Activated T-cell treated with anti-CD3 and anti-CD28 coated beads, Interleukin-2, amount 50 U/mL, for 1 hour (primary cell): ENCODE measurements at regions not wholly inside any gene's neighbourhood (a gene's known extent, or its start where the extent isn't known, plus 50 kb on each side); places are given as distances from the start of the nearest gene placed in this dataset.

ENCODE experiments used
- DNase-seq: peaks from one replicate; pipeline ENCODE4 v3.0.0-alpha.2; 2020

- no peak for DNase-seq
Observed at GRCh38 chr16:11447272-11447671, 102.0 kb downstream of the RMI2 start.

DNA sequence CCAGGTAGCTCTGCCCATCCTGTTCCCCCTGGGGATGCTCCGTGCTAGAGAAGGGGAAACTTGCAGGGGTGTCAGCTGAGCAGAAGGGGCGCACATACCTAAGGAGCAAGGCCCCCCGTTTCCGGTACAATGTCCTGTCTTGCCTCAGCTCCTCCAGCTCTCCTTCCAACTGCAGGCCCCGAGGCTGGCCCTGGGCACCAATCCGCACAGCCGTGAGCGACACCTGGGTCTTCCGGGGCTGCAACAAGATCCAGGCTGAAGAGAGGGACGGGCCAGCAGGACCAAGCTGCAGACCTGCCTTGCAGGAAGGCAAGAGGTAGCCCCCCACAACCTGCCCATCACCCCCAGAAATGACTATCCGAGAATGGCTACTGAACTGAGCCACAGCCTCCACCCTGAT is 102.6 kb downstream of the RMI2 start:
- no peak for DNase-seq

DNA sequence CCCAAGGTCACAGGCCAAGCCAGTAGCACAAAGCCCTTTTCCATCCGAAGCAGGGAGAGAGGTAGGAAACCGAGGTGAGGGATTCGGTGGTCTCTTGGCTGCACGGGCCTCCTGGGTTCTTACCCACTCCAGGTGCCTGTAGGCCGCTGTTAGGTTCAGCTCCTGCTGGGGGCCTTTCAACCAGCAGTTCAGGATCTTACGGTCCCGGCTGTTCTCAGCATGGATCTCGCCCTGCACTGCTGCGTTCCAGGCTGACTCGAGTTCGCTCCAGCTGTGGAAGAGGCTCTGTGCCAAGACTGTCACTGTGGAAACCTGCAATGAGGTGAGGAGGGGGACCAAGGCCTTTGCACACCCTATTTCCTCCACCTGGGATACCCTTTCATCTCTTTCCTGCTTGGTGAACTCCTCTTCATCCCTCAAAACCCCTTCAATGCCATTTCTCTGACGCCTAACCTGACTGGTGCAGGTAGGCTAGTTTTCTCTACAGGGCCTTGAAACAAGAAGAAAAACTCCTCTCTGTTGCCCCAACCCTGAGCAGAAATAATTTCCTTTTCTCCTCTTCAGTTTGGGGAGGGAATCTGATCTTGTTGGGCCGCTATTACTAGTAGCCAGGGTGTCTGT is 103.6 kb downstream of the RMI2 start:
- no peak for DNase-seq

DNA sequence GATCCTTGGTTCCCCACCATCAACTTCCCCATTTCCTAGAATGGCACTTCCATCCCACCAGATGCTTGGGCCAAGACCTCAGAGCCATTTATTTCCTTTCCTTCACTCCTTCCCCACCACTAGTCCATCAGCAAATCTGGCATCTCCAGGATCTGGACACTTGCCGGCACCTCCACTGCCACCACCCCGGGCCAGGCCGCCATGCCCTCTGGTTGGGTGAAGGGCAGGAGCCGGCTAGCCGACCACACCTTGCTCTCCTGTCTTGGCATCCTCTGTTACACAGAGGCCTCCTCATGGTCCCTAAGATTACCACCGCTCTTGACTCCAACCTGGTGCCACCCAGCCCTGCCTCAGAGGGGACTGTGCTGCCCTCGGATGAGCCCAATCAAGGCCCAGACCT is 104.5 kb downstream of the RMI2 start:
- DNase-seq = no peak

GRCh38 chr16:11450136-11450535 is 104.9 kb downstream of the RMI2 start:
- DNase-seq = no peak

GRCh38 chr16:11452298-11452697 is 107.0 kb downstream of the RMI2 start:
- DNase-seq = no peak

DNA sequence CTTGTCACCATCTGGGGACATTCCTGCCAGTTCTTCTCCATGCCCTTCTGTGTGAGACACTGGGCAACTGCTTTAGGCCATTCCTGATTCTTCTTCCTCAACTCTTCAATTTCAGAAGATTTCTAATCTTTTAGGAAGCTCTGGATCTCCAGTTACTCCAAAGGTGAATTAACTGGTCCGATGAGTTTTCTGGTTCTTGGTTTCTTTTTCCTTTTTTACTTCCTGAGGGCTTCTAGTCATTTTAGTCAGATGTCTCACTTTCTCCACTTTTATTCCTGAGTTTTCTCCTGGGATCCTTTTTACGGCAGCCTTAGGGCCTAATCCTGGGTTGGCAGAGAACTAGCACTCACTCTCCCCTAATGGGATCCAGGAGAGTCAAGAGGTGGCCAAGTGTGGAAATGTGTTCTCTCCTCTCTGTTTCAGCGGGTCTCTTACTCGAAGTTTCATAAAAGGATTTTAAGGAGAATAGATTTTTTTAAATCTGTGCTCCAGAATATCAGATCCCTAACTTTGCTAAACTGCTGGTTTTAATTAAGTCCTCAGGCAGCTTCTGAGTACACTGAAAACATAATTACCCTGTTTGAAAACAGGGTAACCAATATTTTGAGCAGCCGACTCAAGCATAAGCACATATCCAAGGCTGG is 107.6 kb downstream of the RMI2 start:
- no peak for DNase-seq

DNA sequence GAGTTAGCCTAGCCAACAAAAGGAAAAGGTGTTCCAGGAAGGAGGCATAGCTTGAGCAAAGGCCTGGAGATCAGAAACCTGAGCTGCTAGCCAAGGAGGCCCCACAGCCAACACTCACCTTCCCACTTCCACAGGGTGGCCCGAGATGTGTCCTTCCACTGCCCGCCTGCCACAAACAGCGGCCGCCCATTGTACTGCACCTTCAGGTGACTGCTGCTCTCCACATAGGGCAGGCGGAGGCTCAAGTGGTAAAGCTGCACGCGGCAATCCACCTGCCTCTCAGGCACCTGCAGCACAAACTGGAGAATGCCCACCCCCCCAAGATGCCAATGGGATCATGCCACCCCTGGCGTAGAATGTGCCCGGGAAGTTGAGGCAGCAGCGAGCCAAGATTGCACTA is 111.5 kb downstream of the RMI2 start:
- no peak for DNase-seq

GRCh38 chr16:11459722-11460121 is 114.5 kb downstream of the RMI2 start:
- DNase-seq = no peak

DNA sequence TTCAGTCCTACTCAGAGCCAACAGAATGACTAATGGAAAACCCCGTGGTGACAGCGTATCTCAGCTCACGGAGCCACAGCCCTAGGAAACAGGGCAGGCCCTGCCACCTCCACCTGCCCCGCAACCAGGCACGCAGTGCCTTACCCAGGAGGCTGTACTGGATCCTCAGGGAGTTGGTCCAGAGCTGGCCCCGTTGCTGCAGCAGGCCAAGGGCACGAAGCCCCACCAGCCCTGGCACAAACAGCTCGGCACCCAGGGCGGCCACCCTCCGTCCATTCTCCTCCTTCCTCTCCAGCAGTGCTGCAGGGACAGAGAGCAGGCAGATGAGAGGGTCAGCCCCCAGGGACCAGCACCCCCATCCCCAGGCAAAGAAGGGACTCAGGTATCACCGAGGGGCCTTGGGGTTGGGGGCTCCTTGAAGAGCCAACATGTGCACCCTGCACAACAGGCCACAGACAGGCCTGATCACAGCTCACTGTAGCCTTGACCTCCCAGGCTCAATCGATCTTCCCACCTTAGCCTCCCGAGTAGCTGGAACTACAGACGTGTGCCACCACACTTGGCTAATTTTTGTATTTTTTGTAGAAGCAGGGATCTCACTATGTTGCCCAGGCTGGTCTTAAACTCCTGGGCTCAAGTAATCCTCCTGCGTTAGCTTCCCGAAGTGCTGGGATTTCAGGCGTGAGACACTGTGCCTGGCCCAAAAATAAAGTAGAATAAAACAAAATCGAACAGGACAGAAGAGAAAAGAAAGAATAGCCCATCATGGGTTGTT is 115.7 kb downstream of the RMI2 start:
- no peak for DNase-seq

- no peak for DNase-seq
Observed at GRCh38 chr16:11461595-11461990, 116.3 kb downstream of the RMI2 start.

GRCh38 chr16:11462036-11462435 is 116.8 kb downstream of the RMI2 start:
- DNase-seq = no peak

GRCh38 chr16:11462861-11463260 is 117.6 kb downstream of the RMI2 start:
- DNase-seq = no peak

DNA sequence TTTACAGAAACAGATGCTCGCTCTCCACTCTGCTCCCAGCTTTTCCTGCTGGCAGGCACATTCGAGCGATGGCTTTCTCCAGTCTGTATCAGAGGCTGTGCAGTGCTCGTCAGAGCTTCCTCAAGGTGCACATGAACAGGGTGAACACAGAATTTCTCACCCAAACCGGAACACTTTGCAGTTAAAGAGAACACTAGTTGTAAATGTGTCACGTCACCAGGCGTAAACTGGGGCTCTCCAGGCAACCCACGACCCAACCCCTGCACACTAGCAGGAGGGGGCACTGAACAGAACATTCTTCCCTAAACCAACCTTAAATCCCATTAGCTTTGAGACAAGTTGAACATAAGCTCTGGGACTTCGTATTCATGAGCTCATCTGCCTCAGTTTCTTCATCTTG is 119.0 kb downstream of the RMI2 start:
- no peak for DNase-seq

- DNase-seq = no peak
Observed at GRCh38 chr16:11465675-11466074, 120.4 kb downstream of the RMI2 start.

DNA sequence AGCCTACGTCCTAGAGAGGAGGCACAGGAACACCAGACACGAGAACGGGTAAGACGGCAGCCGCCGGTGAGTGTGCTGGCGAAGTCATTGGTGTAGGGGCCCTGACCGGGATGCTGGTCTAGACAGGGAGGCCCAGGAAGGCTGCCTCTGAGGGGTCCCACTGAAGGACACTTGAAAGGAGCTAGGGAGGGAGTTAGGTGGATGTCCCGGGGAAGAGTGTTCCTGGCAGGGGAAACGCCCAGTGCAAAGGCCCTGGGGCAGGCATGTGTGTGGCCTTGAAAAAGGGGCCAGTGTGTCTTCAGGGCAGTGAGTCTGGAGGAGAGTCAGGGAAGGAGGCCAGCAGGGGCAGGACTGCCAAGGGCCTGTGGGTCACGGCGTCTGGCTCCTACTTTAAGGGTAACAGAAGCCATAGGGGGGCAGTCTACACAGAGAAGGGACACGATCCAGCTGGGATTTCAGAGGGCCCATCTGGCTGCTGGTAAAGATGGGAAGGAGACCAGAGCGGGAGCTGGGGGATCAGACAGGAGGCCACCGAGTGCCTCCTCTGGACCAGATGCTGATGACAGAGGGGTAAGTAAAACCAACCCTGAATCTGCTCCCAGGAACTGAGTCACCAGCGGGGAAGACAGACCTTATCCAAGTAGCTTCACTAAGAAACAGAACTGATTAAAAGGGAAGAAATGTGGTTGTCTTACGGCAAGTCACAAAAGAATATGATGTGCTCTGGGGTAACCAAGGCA is 115.9 kb downstream of the LITAF start:
- DNase-seq = no peak

GRCh38 chr16:11471548-11471947 is 115.2 kb downstream of the LITAF start:
- no peak for DNase-seq

GRCh38 chr16:11472410-11472809 is 114.3 kb downstream of the LITAF start:
- no peak for DNase-seq

DNA sequence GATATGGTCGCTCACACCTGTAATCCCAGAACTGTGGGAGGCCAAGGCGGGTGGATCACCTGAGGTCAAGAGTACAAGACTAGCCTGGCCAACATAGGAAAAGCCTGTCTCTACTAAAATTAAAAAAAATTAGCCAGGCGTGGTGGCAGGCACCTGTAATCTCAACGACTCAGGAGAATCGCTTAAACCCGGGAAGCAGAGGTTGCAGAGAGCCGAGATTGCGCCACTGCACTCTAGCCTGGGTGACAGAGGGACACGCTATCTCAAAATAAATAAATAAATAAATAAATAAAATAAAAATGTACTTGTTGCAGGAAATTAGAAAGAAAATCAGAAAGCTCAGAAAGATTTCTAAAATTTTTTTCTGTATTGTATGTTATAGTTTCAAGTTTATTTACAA is 113.9 kb downstream of the LITAF start:
- no peak for DNase-seq

- no peak for DNase-seq
Observed at GRCh38 chr16:11473728-11474127, 113.0 kb downstream of the LITAF start.

DNA sequence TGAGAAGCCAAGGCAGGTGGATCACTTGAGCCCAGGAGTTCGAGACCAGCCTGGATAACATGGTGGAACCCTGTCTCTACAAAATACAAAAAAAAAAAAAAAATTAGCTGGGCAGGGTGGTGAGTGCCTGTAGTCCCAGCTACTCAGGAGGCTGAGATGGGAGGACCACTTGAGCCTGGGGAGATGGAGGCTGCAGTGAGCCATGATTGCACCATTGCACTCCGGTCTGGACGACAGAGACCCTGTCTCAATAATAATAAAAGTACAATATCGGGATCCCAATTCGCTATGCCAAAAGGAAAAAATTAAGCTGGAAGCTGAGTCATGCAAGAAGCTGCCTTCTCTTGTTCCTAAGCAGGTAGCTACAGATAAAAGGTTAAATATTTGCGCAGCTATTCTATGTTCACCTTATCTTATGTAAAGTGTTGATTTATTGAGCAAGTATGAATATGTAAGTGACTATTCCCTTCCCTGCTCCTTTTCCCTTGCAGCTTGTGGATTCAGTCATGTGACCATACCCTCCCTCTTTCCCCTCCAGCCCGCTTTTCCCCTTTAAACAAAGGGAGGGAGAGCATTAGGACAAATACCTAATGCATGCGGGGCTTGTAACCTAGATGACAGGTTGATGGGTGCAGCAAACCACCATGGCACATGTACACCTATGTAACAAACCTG is 112.0 kb downstream of the LITAF start:
- no peak for DNase-seq

DNA sequence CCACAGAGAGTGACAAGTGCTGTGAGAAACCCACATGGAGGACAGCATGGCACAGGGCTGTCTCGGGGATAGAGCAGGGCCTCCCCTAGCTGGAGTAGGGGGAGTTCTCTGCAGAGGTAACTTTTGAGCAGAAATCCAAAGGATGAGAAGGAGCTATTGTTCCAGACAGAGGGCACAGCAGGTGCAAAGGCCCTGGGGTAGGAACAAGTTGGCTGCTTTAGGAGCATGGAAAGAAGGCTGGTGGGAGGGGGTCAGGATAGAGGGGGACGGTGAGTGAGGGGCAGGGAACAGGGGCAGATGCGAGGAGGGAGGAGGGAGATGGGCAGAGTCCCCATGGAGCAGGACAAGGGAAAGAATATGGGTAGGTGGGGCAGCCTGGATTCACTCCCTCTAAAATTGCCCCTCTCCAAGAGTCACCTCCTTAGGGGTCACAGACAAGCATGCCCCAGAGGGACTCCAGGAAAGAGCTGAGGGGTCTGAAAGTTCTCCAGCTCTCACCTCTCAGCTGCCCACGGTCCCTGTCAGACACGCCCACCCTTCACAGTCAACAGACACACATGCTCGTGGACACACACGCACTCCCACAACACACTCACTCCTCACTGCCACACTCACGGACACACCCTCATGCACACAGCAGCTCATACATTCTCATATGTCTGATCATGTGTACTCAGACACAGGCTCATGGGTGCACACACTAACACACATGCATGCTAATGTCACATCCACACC is 110.7 kb downstream of the LITAF start:
- DNase-seq = no peak
